ENCODE measurements at regions not wholly inside any gene's neighbourhood (a gene's known extent, or its start where the extent isn't known, plus 50 kb on each side); places are given as distances from the start of the nearest gene placed in this dataset.

DNA sequence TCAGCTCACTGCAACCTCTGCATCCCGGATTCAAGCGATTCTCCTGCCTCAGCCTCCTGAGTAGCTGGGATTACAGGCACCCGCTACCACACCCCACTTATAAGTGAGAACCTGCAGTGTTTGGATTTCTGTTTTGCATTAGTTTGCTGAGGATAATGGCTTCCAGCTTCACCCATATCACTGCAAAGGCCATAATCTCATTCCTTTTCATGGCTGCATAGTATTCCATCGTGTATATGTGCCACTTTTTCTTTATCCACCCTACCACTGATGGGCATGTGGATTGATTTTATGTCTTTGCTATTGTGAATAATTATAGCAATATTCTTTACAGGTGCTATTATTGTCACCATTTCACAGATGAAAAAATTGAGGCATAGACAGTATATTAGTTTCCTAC lies 301.0 kb upstream of the MAF start:
- TF ChIP-seq CTCF (IDR thresholded peaks at IDR 0.05) (no peak), POLR2A (IDR thresholded peaks at IDR 0.05) (no peak), EP300 (IDR thresholded peaks at IDR 0.05) (no peak)
